ENCODE measurements at regions not wholly inside any gene's neighbourhood (a gene's known extent, or its start where the extent isn't known, plus 50 kb on each side); places are given as distances from the start of the nearest gene placed in this dataset.

GRCh38 chr11:24422376-24422775 is 74.5 kb upstream of the LUZP2 start:
- TF ChIP-seq, protein P1, sequence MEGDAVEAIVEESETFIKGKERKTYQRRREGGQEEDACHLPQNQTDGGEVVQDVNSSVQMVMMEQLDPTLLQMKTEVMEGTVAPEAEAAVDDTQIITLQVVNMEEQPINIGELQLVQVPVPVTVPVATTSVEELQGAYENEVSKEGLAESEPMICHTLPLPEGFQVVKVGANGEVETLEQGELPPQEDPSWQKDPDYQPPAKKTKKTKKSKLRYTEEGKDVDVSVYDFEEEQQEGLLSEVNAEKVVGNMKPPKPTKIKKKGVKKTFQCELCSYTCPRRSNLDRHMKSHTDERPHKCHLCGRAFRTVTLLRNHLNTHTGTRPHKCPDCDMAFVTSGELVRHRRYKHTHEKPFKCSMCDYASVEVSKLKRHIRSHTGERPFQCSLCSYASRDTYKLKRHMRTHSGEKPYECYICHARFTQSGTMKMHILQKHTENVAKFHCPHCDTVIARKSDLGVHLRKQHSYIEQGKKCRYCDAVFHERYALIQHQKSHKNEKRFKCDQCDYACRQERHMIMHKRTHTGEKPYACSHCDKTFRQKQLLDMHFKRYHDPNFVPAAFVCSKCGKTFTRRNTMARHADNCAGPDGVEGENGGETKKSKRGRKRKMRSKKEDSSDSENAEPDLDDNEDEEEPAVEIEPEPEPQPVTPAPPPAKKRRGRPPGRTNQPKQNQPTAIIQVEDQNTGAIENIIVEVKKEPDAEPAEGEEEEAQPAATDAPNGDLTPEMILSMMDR (IDR thresholded peaks at IDR 0.05; ENCODE audit: low read length) = no peak
- TF ChIP-seq EZH2 (optimal IDR thresholded peaks at IDR 0.05; ENCODE audit: low read depth, low read length) (no peak), EZH2phosphoT487 (IDR thresholded peaks at IDR 0.05; ENCODE audit: low read length) (no peak)

All from MM.1S (cell line).